ENCODE measurements at regions not wholly inside any gene's neighbourhood (a gene's known extent, or its start where the extent isn't known, plus 50 kb on each side); places are given as distances from the start of the nearest gene placed in this dataset.

DNA sequence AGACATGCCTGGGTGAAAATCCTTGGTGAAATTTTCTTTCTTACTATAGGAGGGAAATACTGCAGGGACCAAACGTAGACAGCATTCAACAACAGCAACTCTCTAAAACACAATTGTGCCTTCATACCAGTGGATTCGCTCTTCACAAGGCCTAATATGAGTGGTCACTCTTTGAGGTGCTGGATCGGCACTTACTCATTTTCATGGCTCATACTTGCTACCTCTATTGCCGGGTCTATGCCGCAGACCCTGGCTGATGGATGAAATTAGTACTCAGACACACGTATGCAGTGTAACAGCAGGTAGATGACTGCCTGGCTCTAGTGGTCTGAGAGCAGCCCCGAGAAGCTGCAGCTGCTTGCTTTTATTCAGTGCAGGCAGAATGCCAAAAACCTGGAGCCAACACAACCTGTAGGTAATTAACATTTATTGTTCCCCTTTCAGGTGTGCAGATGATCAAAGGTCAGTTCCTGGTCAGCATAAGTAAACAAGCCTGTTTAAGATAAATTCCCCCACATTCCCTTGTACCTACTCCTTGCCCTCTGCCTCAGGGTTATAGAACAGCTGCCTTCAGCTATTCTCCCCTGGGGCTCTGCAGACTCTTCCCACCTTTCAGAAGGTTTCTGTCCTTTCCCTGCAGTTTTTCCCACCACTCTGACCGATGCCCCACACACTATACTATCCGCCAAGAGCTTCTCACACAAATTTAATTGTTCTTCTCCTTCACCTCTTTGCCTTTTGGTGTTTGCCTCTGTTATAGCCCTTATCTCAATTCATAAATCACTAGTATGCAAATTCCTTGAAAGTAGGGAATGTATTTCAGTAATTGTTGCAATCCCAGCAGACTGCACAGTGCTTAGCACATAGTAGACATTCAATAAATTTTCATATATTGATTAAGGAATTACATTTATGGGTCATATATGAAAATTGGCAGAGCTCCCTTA lies 210.0 kb downstream of the SPANXN3 start:
- BruUV-seq (replicated peaks): no TSS peak
- Mint-ChIP-seq H3K27me3 (ENCODE audit: insufficient read depth, unreplicated experiment) (peaks cover 11% of the 10 kb centered on the region), H3K36me3 (ENCODE audit: insufficient read depth, unreplicated experiment) (no peaks in the 10 kb centered on the region), H3K27ac (ENCODE audit: low read depth, unreplicated experiment) (no peak overlapping the region), H3K9me3 (ENCODE audit: unreplicated experiment) (no peaks in the 10 kb centered on the region), H3K4me1 (ENCODE audit: insufficient read depth, unreplicated experiment) (no peaks in the 10 kb centered on the region), H3K4me3 (ENCODE audit: unreplicated experiment) (no peak overlapping the region)
- ChIA-PET POLR2A (no interaction called here), CTCF (interaction anchor here (0.6 to 1.0 kb wide), 4 partner anchors 16 to 1302 kb away, joined by 3 to 4 read pairs (median 4); no protein-coding TSS in a partner anchor)
- TF ChIP-seq, protein P1, sequence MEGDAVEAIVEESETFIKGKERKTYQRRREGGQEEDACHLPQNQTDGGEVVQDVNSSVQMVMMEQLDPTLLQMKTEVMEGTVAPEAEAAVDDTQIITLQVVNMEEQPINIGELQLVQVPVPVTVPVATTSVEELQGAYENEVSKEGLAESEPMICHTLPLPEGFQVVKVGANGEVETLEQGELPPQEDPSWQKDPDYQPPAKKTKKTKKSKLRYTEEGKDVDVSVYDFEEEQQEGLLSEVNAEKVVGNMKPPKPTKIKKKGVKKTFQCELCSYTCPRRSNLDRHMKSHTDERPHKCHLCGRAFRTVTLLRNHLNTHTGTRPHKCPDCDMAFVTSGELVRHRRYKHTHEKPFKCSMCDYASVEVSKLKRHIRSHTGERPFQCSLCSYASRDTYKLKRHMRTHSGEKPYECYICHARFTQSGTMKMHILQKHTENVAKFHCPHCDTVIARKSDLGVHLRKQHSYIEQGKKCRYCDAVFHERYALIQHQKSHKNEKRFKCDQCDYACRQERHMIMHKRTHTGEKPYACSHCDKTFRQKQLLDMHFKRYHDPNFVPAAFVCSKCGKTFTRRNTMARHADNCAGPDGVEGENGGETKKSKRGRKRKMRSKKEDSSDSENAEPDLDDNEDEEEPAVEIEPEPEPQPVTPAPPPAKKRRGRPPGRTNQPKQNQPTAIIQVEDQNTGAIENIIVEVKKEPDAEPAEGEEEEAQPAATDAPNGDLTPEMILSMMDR (IDR thresholded peaks at IDR 0.05; ENCODE audit: unreplicated experiment): no peak
- intact Hi-C loops (cut with micrococcal nuclease): no loop called here
- DNase-seq (ENCODE audit: unreplicated experiment): no peak

DNA sequence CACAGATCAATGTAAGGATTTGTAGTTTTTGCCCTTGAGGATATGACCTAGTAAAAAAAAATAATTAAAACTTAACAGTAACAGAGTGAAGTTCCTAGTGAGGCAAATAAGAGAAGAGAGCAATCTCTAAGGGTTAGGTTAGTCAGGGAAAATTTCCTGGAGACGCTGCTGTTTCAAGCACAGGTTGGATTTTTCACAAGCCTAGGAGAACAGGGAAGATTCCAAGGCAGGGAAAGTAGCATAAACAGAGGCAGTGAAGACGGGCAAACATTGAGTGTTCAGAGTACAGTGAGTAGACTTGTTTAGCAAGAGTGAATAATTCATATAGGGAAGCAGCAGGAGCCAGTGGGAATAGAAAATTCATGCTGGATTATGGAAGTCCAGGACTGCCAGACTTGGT lies 212.8 kb downstream of the SPANXN3 start:
- H3K27ac Mint-ChIP-seq (ENCODE audit: low read depth, unreplicated experiment): no peak overlapping the region
- no peaks in the 10 kb centered on the region for H3K4me1 Mint-ChIP-seq (ENCODE audit: insufficient read depth, unreplicated experiment)
- H3K36me3 Mint-ChIP-seq (ENCODE audit: insufficient read depth, unreplicated experiment): no peaks in the 10 kb centered on the region
- H3K27me3 Mint-ChIP-seq (ENCODE audit: insufficient read depth, unreplicated experiment): peaks cover 11% of the 10 kb centered on the region
- H3K4me3 Mint-ChIP-seq (ENCODE audit: unreplicated experiment): no peak overlapping the region
- no peaks in the 10 kb centered on the region for H3K9me3 Mint-ChIP-seq (ENCODE audit: unreplicated experiment)
- ChIA-PET CTCF (no interaction called here), POLR2A (no interaction called here)
- TF ChIP-seq, protein P1 (IDR thresholded peaks at IDR 0.05; ENCODE audit: unreplicated experiment): no peak
- no peak for DNase-seq (ENCODE audit: unreplicated experiment)
- intact Hi-C loops (cut with micrococcal nuclease): no loop called here
- no TSS peak for BruUV-seq (replicated peaks)

DNA sequence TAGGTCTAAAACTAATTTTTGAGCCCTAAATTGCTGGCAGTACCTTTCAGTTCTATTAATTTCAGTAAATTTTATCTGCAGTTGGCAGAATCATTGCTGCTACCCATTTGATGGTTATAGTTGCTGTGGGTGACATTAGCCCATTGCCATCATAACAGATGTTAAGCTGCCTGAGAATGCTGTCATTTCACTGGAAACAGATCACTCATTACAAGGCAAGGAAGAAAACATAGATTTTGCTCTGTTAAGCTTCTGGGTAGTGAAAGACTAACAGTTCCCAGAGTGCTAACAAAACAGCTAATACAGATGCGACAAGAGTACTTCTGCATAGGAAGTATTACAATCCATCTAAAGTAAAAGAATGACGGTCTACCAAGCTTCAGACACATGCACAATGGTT lies 213.2 kb downstream of the SPANXN3 start:
- Mint-ChIP-seq H3K27ac (ENCODE audit: low read depth, unreplicated experiment) (no peak overlapping the region), H3K4me1 (ENCODE audit: insufficient read depth, unreplicated experiment) (no peaks in the 10 kb centered on the region), H3K9me3 (ENCODE audit: unreplicated experiment) (no peaks in the 10 kb centered on the region), H3K36me3 (ENCODE audit: insufficient read depth, unreplicated experiment) (no peaks in the 10 kb centered on the region), H3K27me3 (ENCODE audit: insufficient read depth, unreplicated experiment) (peaks cover 11% of the 10 kb centered on the region), H3K4me3 (ENCODE audit: unreplicated experiment) (no peak overlapping the region)
- intact Hi-C loops (cut with micrococcal nuclease): no loop called here
- TF ChIP-seq, protein P1 (IDR thresholded peaks at IDR 0.05; ENCODE audit: unreplicated experiment): no peak
- ChIA-PET CTCF (no interaction called here), POLR2A (no interaction called here)
- no TSS peak for BruUV-seq (replicated peaks)
- DNase-seq (ENCODE audit: unreplicated experiment): no peak

DNA sequence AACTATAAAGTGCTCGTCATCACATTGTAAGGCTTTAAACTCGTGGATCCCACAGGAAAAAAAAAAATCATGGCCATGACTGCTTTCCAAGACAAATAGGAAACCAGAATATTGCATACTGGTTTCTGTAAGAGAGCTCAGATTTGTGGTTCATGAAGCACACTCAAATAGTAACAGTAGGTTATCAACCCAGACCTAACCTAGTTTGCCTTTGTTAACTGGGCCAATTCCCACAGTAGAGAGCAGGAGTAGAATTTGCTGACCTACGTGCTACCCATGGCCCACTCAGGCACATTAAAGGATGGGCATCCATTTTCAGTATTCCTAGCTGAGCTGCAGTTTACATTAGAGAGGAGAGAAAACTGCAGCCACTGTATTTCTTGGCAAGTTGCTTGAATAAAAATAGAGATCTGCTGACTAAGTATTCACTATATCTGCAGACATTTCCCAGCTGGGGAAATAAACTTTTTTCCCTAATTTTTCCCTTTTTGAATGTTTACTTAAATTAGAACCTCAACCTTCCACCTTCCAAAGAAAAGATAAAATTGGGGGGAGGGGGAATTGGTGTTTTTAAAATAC lies 218.5 kb downstream of the SPANXN3 start:
- CTCF ChIA-PET: no interaction called here
- BruUV-seq (replicated peaks): no TSS peak
- Mint-ChIP-seq H3K36me3 (ENCODE audit: insufficient read depth, unreplicated experiment) (no peaks in the 10 kb centered on the region), H3K4me3 (ENCODE audit: unreplicated experiment) (no peak overlapping the region), H3K27ac (ENCODE audit: low read depth, unreplicated experiment) (no peak overlapping the region), H3K9me3 (ENCODE audit: unreplicated experiment) (peaks cover 7% of the 10 kb centered on the region), H3K4me1 (ENCODE audit: insufficient read depth, unreplicated experiment) (no peaks in the 10 kb centered on the region), H3K27me3 (ENCODE audit: insufficient read depth, unreplicated experiment) (no peaks in the 10 kb centered on the region)
- TF ChIP-seq, protein P1 (IDR thresholded peaks at IDR 0.05; ENCODE audit: unreplicated experiment): no peak
- POLR2A ChIA-PET: interaction anchor here (0.7 to 0.8 kb wide), 2 partner anchors 8 to 1478 kb away, joined by 3 read pairs; no protein-coding TSS in a partner anchor
- no peak for DNase-seq (ENCODE audit: unreplicated experiment)
- intact Hi-C loops (cut with micrococcal nuclease): no loop called here
